ENCODE measurements at regions not wholly inside any gene's neighbourhood (a gene's known extent, or its start where the extent isn't known, plus 50 kb on each side); places are given as distances from the start of the nearest gene placed in this dataset.
"Not testable (repeated sequence)": the region's sequence is repeated elsewhere in the genome, so short reads cannot be mapped to it uniquely, and the experiment has no call there.

- intact Hi-C loops (cut with micrococcal nuclease) = not testable (repeated sequence)
Measured at GRCh38 chr20:25989686-25990085, 293.0 kb upstream of the ZNF337 start.

- intact Hi-C loops (cut with micrococcal nuclease) = no loop called here
Measured at GRCh38 chr20:25989196-25989595, 292.5 kb upstream of the ZNF337 start.

- intact Hi-C loops (cut with micrococcal nuclease) = not testable (repeated sequence)
Measured at GRCh38 chr20:25987928-25988560, 291.4 kb upstream of the ZNF337 start.

- intact Hi-C loops (cut with micrococcal nuclease) = no loop called here
Measured at GRCh38 chr20:25987073-25987927, 290.6 kb upstream of the ZNF337 start.

GRCh38 chr20:25985597-25985996 is 288.9 kb upstream of the ZNF337 start:
- intact Hi-C loops (cut with micrococcal nuclease) = no loop called here

GRCh38 chr20:25984933-25985332 is 288.3 kb upstream of the ZNF337 start:
- intact Hi-C loops (cut with micrococcal nuclease) = no loop called here

- intact Hi-C loops (cut with micrococcal nuclease) = not testable (repeated sequence)
Measured at GRCh38 chr20:25982701-25983100, 286.0 kb upstream of the ZNF337 start.

GRCh38 chr20:25978450-25979190 is 282.0 kb upstream of the ZNF337 start:
- intact Hi-C loops (cut with micrococcal nuclease) = not testable (repeated sequence)

- intact Hi-C loops (cut with micrococcal nuclease) = not testable (repeated sequence)
Measured at GRCh38 chr20:25975816-25976215, 279.2 kb upstream of the ZNF337 start.

GRCh38 chr20:25965203-25965602 is 268.6 kb upstream of the ZNF337 start:
- intact Hi-C loops (cut with micrococcal nuclease) = not testable (repeated sequence)

- intact Hi-C loops (cut with micrococcal nuclease) = not testable (repeated sequence)
Measured at GRCh38 chr20:25953876-25954275, 257.2 kb upstream of the ZNF337 start.

- intact Hi-C loops (cut with micrococcal nuclease) = not testable (repeated sequence)
Measured at GRCh38 chr20:25935230-25935629, 238.6 kb upstream of the ZNF337 start.

- intact Hi-C loops (cut with micrococcal nuclease) = not testable (repeated sequence)
Measured at GRCh38 chr20:25932806-25933205, 236.2 kb upstream of the ZNF337 start.

- intact Hi-C loops (cut with micrococcal nuclease) = not testable (repeated sequence)
Measured at GRCh38 chr20:25932170-25932569, 235.5 kb upstream of the ZNF337 start.

GRCh38 chr20:25902321-25902720 is 205.7 kb upstream of the ZNF337 start:
- intact Hi-C loops (cut with micrococcal nuclease) = not testable (repeated sequence)

GRCh38 chr20:25898663-25899062 is 202.0 kb upstream of the ZNF337 start:
- intact Hi-C loops (cut with micrococcal nuclease) = not testable (repeated sequence)

GRCh38 chr20:25879096-25879495 is 182.4 kb upstream of the ZNF337 start:
- intact Hi-C loops (cut with micrococcal nuclease) = not testable (repeated sequence)

GRCh38 chr20:25868650-25868979 is 172.0 kb upstream of the ZNF337 start:
- intact Hi-C loops (cut with micrococcal nuclease) = loop anchor here (1.0 to 5.0 kb wide), 2 partner anchors 8 to 461 kb away; partner anchors contain the start of gene GINS1

- intact Hi-C loops (cut with micrococcal nuclease) = loop anchor here (1.0 to 5.0 kb wide), 2 partner anchors 8 to 461 kb away; partner anchors contain the start of gene GINS1
Measured at GRCh38 chr20:25867776-25868649, 171.4 kb upstream of the ZNF337 start.

GRCh38 chr20:25867015-25867775 is 170.5 kb upstream of the ZNF337 start:
- intact Hi-C loops (cut with micrococcal nuclease) = loop anchor here (5.0 kb wide), 1 partner anchor 460 kb away; the partner anchor contains the start of gene GINS1
